Fibroblast of pulmonary artery (primary cell): ENCODE measurements at regions not wholly inside any gene's neighbourhood (a gene's known extent, or its start where the extent isn't known, plus 50 kb on each side); places are given as distances from the start of the nearest gene placed in this dataset.

ENCODE experiments used
- DNase-seq: peaks from one replicate; pipeline ENCODE4 v3.0.0-alpha.2; 2010; ENCODE audit warnings: low read depth
- H3K4me3 ChIP-seq: replicated peaks from 2 replicates; pipeline ENCODE4 v1.5.1; 2011; ENCODE audit warnings: low read depth, mild to moderate bottlenecking, control low read depth, low read length, moderate library complexity
- CTCF ChIP-seq: IDR thresholded peaks from 2 replicates; pipeline ENCODE4 v1.5.1; 2011; ENCODE audit warnings: mild to moderate bottlenecking, control low read depth, low read length, inconsistent platforms; ENCODE audit errors: missing control alignments

- H3K4me3 ChIP-seq, result no peak overlapping the region
- no peak for DNase-seq
- TF ChIP-seq CTCF, result no peak
These were observed 341.5 kb downstream of the TFAP2A start for GRCh38 chr6:10073341-10073740.

GRCh38 chr6:10071631-10072220 lies 343.1 kb downstream of the TFAP2A start:
- DNase-seq, result no peak
- no peak overlapping the region for H3K4me3 ChIP-seq

DNA sequence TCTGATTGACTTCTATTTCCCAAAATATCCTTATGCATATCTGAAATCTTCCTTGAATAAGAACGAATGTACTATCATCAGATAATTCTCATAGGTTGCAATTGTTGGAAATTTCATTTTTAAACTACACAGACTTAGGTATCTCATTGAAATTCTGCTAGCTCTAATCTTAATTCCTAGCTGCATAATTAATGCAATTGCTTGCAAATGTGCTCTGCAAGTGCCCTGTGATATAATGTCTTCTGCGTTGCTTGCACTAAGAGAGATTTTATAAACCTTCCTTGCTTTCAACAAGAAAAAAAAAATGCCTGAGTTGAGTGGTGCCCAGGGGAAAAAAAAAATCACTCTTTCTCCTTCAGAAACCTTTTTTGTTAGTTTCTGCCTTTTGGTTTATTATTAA lies 354.9 kb downstream of the TFAP2A start:
- TF ChIP-seq CTCF, result no peak
- no peak for DNase-seq
- no peak overlapping the region for H3K4me3 ChIP-seq

More at GRCh38 chr6:10071631-10072220, 343.1 kb downstream of the TFAP2A start:
- TF ChIP-seq CTCF, result no peak

DNA sequence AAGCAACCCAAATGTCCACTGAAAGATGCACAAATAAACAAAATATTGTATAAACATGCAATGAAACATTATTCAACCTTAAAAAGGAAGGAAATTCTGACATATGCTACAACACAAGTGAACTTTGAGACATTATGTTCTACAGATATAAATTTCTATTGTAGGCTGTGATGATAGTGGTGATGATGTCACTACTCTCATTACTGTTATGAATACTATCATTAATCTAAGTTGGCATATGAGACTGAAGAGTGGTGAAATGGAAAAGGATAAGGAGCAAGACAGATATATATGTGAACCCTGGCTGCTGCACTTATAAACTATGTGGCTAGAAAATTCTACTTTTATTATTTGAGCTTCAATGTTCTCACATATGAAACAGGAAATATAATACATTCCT lies 360.2 kb downstream of the TFAP2A start:
- no peak for TF ChIP-seq CTCF
- no peak overlapping the region for H3K4me3 ChIP-seq
- DNase-seq, result no peak

DNA sequence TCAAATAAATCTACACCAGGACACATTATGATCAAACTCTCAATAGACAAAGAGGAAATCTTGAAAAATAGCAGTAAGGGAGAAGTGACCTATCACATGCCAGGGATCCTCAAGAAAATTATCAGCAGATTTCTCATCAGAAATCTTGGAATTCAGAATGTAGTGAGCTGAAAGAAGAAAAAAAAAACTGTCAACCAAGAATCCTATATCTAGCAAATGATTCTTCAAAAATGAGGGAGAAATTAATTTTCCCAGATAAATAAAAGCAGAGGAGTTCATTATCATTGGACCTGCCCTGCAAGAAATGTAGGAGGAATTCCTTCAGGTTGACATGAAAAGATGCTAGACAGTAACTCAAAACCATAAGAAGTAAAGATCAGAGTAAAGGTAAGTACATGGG lies 363.6 kb downstream of the TFAP2A start:
- TF ChIP-seq CTCF, result no peak
- DNase-seq, result no peak
- H3K4me3 ChIP-seq, result no peak overlapping the region

DNA sequence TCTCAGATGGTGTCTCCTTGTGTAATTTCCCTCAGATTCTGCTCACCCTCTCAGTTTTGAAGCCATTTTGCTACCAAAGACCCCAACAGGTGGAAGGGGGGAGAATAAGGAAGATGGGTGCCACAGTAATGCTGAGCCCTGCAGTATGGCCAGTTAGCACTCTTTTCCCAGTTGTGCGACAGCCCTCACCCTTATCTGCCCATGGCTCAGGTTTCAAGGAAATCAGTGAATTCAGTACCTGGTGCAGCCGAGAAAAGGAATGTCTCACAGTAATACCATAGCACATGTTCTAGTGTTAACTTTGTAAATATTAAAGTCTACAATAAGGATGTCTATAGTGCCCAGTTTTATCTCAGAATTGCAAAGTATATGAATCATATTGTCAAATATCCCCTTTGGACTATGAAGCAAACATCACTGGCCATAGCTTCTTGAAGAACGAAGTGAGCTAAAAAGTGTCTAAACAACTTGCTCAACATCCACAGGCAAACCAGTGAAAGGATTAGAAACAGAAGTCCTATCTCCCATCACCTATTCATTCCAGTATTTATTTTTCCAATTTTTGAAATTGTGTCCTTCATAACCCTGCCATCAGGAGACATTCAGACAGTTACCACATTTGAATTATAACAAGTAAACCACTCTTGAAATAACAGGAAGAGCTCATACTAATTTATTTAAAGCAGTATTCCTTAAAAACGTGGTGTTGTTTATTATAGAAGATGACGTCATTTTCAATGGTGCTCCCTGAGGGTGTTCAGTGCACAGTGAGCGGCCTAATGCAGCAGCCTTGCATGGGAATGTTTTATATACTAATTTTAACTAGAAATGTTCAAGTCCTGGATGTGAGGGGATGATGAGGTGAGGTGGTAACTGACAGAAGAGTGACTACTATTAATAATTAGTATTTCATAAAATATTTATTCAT lies 366.2 kb downstream of the TFAP2A start:
- no peak overlapping the region for H3K4me3 ChIP-seq
- no peak for TF ChIP-seq CTCF
- no peak for DNase-seq
